Neural progenitor cell (in vitro differentiated cells): ENCODE measurements at regions not wholly inside any gene's neighbourhood (a gene's known extent, or its start where the extent isn't known, plus 50 kb on each side); places are given as distances from the start of the nearest gene placed in this dataset.

ENCODE experiments used
- DNase-seq: peaks from one replicate; pipeline ENCODE4 v3.0.0-alpha.2; 2016; ENCODE audit warnings: low spot score
- H2AFZ ChIP-seq: fragments of 200-600 bp; sonication (generic); replicated peaks from 2 replicates; pipeline ENCODE4 v1.6.1; 2016; ENCODE audit warnings: antibody characterized with exemption
- H3F3A ChIP-seq: fragments of 200-600 bp; sonication (generic); 2 replicates; pipeline ENCODE4 v1.6.1; 2016; ENCODE audit warnings: antibody characterized with exemption, low read depth
- H3K27ac ChIP-seq: fragments of 200-600 bp; sonication (generic); 2 replicates; pipeline ENCODE4 v1.5.1; 2016; ENCODE audit warnings: mild to moderate bottlenecking
- H3K27me3 ChIP-seq: fragments of 200-600 bp; sonication (generic); 2 replicates; pipeline ENCODE4 v1.6.1; 2016; ENCODE audit warnings: mild to moderate bottlenecking, moderate library complexity
- H3K36me3 ChIP-seq: fragments of 200-600 bp; sonication (generic); 2 replicates; pipeline ENCODE4 v1.5.1; 2016
- H3K4me1 ChIP-seq: fragments of 200-600 bp; sonication (generic); 2 replicates; pipeline ENCODE4 v1.6.1; 2016; ENCODE audit warnings: mixed run types
- H3K4me2 ChIP-seq: fragments of 200-600 bp; sonication (generic); 2 replicates; pipeline ENCODE4 v1.6.1; 2016
- H3K4me3 ChIP-seq: fragments of 200-600 bp; sonication (generic); 2 replicates; pipeline ENCODE4 v1.5.1; 2016
- H3K79me2 ChIP-seq: fragments of 200-600 bp; sonication (generic); 2 replicates; pipeline ENCODE4 v1.6.1; 2016; ENCODE audit warnings: low read depth
- H3K9ac ChIP-seq: fragments of 200-600 bp; sonication (generic); 2 replicates; pipeline ENCODE4 v1.6.1; 2016
- H3K9me3 ChIP-seq: fragments of 200-600 bp; sonication (generic); 2 replicates; pipeline ENCODE4 v1.5.1; 2016; ENCODE audit warnings: low read depth
- H4K20me1 ChIP-seq: fragments of 200-600 bp; sonication (generic); 2 replicates; pipeline ENCODE4 v1.6.1; 2016; ENCODE audit warnings: low read depth
- H3K27ac Mint-ChIP-seq: 3 replicates; pipeline ENCODE4 v1.8.0; 2021; ENCODE audit warnings: mixed read lengths
- H3K27me3 Mint-ChIP-seq: 2 replicates; pipeline ENCODE4 v1.8.0; 2022; ENCODE audit warnings: low read depth, mild to moderate bottlenecking, inconsistent platforms, moderate library complexity, mixed read lengths; ENCODE audit not compliant: insufficient read depth
- H3K36me3 Mint-ChIP-seq: 3 replicates; pipeline ENCODE4 v1.8.0; 2021; ENCODE audit warnings: mixed read lengths
- H3K4me1 Mint-ChIP-seq: 3 replicates; pipeline ENCODE4 v1.8.0; 2021; ENCODE audit warnings: mixed read lengths
- H3K4me3 Mint-ChIP-seq: 3 replicates; pipeline ENCODE4 v1.8.0; 2021; ENCODE audit warnings: mild to moderate bottlenecking, moderate library complexity, mixed read lengths
- H3K9me3 Mint-ChIP-seq: 3 replicates; pipeline ENCODE4 v1.8.0; 2020; ENCODE audit warnings: mixed read lengths
- EZH2 ChIP-seq: fragments of 200-600 bp; sonication (generic); IDR thresholded peaks from 2 replicates; pipeline ENCODE4 v1.6.1; 2017; ENCODE audit warnings: antibody characterized with exemption, mild to moderate bottlenecking, moderate library complexity
- EZH2phosphoT487 ChIP-seq: fragments of 200-600 bp; sonication (generic); IDR thresholded peaks from 2 replicates; pipeline ENCODE4 v1.6.1; 2017; ENCODE audit warnings: antibody characterized with exemption
- TF ChIP-seq, protein P1 (sequence below): fragments of 200-600 bp; sonication (generic); IDR thresholded peaks from 2 replicates; pipeline ENCODE4 v1.5.1; 2017; ENCODE audit warnings: antibody characterized with exemption, mild to moderate bottlenecking

DNA sequence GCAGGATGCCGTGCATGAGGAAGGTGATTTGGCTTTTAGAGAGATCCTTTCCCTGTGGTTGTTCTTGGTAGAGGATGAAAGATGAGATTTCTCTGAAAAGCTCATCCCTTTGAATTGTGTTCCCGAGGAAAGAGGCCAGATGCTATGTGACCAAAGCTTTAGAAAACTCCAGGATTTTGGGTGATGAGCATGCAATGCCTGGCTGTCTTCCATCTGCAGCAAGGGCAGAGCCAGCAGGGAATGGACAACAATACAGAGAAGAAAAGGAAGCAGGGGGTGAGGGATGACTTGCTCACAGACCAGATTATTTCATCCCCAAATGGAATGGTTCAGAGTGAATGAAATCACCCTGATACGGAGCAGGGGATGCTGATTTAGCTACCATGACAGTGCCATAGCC is 949.7 kb upstream of the EEF2KMT start:
- Histone ChIP-seq H4K20me1 (no peaks in the 10 kb centered on the region), H3K4me2 (no peak overlapping the region), H3K9ac (no peak overlapping the region), H3K4me1 (peaks cover 11% of the 10 kb centered on the region), H3K27me3 (no peaks in the 10 kb centered on the region), H3F3A (no peaks in the 10 kb centered on the region), H3K4me3 (no peak overlapping the region), H3K36me3 (no peaks in the 10 kb centered on the region), H3K79me2 (no peaks in the 10 kb centered on the region), H2AFZ (peak overlapping the region; percentile 80), H3K9me3 (no peaks in the 10 kb centered on the region), H3K27ac (no peak overlapping the region)
- no peak overlapping the region for H3K4me3 Mint-ChIP-seq
- peaks cover 41% of the 10 kb centered on the region for H3K4me1 Mint-ChIP-seq
- DNase-seq = no peak
- H3K9me3 Mint-ChIP-seq = peaks cover 12% of the 10 kb centered on the region
- peaks cover 19% of the 10 kb centered on the region for H3K36me3 Mint-ChIP-seq
- no peak for TF ChIP-seq EZH2
- H3K27me3 Mint-ChIP-seq = peaks cover 2% of the 10 kb centered on the region
- no peak overlapping the region for H3K27ac Mint-ChIP-seq

DNA sequence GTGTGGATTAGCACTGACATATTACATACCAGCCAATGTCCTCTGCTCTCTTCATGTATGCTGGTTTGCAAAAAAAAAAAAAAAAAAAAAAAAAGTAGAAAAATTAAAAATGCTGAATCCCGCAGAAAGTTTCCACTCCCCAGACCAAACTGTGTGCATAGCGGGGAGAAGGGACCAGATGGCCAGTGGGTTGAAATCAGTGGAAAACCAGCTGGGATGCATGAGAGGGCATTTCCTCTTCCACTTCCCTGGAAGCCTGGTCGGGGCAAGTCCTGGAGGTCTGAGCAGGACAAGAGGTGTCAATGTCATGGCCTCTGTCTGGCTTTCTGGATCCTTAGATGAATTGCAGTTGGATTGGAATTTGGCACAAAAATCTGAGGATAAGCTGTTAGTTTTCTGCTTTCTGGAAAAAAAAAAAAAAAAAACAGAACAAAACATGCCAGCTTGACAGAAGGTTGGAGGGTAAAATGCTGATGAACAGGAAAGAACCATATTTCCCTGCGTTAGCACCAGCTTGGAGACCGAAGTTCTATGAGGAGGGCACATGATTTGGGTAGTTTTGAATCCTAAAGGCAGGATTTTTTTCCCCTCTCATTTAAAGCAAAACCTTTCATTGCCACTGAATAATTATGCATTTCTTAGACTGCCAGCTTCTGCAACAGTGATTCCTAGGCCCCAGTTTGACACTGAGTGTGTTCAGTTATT is 941.5 kb upstream of the EEF2KMT start:
- no peaks in the 10 kb centered on the region for H3K27me3 ChIP-seq
- DNase-seq = no peak
- H3K4me3 ChIP-seq = no peak overlapping the region
- no peak overlapping the region for H3K4me2 ChIP-seq
- no peaks in the 10 kb centered on the region for H3K79me2 ChIP-seq
- peaks cover 12% of the 10 kb centered on the region for H3K4me1 ChIP-seq
- Mint-ChIP-seq H3K4me1 (peaks cover 17% of the 10 kb centered on the region), H3K36me3 (peaks cover 15% of the 10 kb centered on the region), H3K4me3 (no peak overlapping the region), H3K9me3 (peaks cover 19% of the 10 kb centered on the region), H3K27me3 (peaks cover 2% of the 10 kb centered on the region), H3K27ac (no peak overlapping the region)
- no peak overlapping the region for H3K9ac ChIP-seq
- H3K36me3 ChIP-seq = no peaks in the 10 kb centered on the region
- TF ChIP-seq EZH2 = no peak
- TF ChIP-seq, protein P1, sequence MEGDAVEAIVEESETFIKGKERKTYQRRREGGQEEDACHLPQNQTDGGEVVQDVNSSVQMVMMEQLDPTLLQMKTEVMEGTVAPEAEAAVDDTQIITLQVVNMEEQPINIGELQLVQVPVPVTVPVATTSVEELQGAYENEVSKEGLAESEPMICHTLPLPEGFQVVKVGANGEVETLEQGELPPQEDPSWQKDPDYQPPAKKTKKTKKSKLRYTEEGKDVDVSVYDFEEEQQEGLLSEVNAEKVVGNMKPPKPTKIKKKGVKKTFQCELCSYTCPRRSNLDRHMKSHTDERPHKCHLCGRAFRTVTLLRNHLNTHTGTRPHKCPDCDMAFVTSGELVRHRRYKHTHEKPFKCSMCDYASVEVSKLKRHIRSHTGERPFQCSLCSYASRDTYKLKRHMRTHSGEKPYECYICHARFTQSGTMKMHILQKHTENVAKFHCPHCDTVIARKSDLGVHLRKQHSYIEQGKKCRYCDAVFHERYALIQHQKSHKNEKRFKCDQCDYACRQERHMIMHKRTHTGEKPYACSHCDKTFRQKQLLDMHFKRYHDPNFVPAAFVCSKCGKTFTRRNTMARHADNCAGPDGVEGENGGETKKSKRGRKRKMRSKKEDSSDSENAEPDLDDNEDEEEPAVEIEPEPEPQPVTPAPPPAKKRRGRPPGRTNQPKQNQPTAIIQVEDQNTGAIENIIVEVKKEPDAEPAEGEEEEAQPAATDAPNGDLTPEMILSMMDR = no peak
- no peak for TF ChIP-seq EZH2phosphoT487
- no peaks in the 10 kb centered on the region for H4K20me1 ChIP-seq
- no peaks in the 10 kb centered on the region for H3F3A ChIP-seq
- no peaks in the 10 kb centered on the region for H3K9me3 ChIP-seq
- no peak overlapping the region for H2AFZ ChIP-seq
- H3K27ac ChIP-seq = no peak overlapping the region

DNA sequence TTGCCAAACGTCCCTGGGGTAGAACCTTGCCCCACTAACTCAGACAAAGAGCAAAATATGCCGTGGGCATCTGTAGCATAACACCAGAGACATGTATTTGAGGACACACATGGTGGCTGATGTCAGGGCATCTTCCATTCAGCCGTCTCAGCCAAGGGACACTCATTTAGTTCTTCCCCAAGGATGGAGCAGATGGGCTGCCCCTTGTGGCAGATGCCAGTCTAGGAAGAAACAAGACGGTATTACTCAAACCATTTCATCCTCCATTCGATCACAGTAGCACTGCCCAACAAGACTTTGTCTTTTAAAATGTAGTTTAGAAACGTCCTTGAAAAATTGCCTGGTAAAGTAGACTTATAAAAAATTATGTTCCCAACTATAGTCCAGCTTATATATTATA is 937.6 kb upstream of the EEF2KMT start:
- H4K20me1 ChIP-seq = no peaks in the 10 kb centered on the region
- no peak for TF ChIP-seq EZH2
- TF ChIP-seq EZH2phosphoT487 = no peak
- TF ChIP-seq, protein P1 = peak; percentile 18
- H3K36me3 ChIP-seq = no peaks in the 10 kb centered on the region
- H3K27me3 ChIP-seq = no peaks in the 10 kb centered on the region
- peaks cover 22% of the 10 kb centered on the region for H3K4me1 ChIP-seq
- DNase-seq = no peak
- no peak overlapping the region for H3K9ac ChIP-seq
- H3K4me2 ChIP-seq = no peak overlapping the region
- peaks cover 7% of the 10 kb centered on the region for H3K36me3 Mint-ChIP-seq
- H3K79me2 ChIP-seq = no peaks in the 10 kb centered on the region
- H3K27ac ChIP-seq = no peak overlapping the region
- no peak overlapping the region for H2AFZ ChIP-seq
- H3F3A ChIP-seq = peaks cover 11% of the 10 kb centered on the region
- H3K4me3 ChIP-seq = no peak overlapping the region
- H3K9me3 ChIP-seq = no peaks in the 10 kb centered on the region
- peaks cover 5% of the 10 kb centered on the region for H3K9me3 Mint-ChIP-seq
- H3K4me1 Mint-ChIP-seq = peaks cover 27% of the 10 kb centered on the region
- no peak overlapping the region for H3K27ac Mint-ChIP-seq
- no peak overlapping the region for H3K4me3 Mint-ChIP-seq
- H3K27me3 Mint-ChIP-seq = no peaks in the 10 kb centered on the region

DNA sequence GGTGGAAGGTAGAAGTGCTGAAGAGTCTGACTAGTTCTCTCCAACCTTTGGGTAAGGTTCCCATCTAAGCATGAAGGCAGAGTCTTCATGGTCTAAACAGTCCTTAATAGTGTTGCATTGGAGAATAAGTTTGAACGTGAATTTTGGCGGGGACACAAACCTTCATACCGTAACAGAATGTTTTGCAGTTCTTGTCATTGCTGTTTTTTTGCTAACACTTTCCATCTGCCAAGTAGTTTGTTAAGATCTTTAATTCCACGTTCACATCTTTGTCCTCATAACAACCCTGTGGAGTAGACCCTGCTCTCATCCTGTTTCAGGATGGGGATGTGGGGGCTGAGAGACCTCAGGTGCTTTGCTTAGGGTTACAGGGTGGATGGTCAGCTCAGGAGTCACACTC is 936.9 kb upstream of the EEF2KMT start:
- no peaks in the 10 kb centered on the region for H3K79me2 ChIP-seq
- H3K4me2 ChIP-seq = no peak overlapping the region
- no peak overlapping the region for H3K4me3 ChIP-seq
- no peaks in the 10 kb centered on the region for H3K9me3 ChIP-seq
- H3K27ac ChIP-seq = no peak overlapping the region
- TF ChIP-seq EZH2phosphoT487 = no peak
- TF ChIP-seq EZH2 = no peak
- TF ChIP-seq, protein P1 = no peak
- H3K27me3 ChIP-seq = no peaks in the 10 kb centered on the region
- peaks cover 27% of the 10 kb centered on the region for H3K4me1 Mint-ChIP-seq
- H3K9me3 Mint-ChIP-seq = peaks cover 5% of the 10 kb centered on the region
- H3K36me3 ChIP-seq = no peaks in the 10 kb centered on the region
- no peak overlapping the region for H3K9ac ChIP-seq
- H3F3A ChIP-seq = peaks cover 11% of the 10 kb centered on the region
- no peak overlapping the region for H3K4me3 Mint-ChIP-seq
- H3K36me3 Mint-ChIP-seq = peaks cover 7% of the 10 kb centered on the region
- no peaks in the 10 kb centered on the region for H4K20me1 ChIP-seq
- no peaks in the 10 kb centered on the region for H3K27me3 Mint-ChIP-seq
- H3K27ac Mint-ChIP-seq = no peak overlapping the region
- no peak for DNase-seq
- H3K4me1 ChIP-seq = peaks cover 22% of the 10 kb centered on the region
- no peak overlapping the region for H2AFZ ChIP-seq
